ENCODE measurements at regions not wholly inside any gene's neighbourhood (a gene's known extent, or its start where the extent isn't known, plus 50 kb on each side); places are given as distances from the start of the nearest gene placed in this dataset.
"Not testable (repeated sequence)": the region's sequence is repeated elsewhere in the genome, so short reads cannot be mapped to it uniquely, and the experiment has no call there.

DNA sequence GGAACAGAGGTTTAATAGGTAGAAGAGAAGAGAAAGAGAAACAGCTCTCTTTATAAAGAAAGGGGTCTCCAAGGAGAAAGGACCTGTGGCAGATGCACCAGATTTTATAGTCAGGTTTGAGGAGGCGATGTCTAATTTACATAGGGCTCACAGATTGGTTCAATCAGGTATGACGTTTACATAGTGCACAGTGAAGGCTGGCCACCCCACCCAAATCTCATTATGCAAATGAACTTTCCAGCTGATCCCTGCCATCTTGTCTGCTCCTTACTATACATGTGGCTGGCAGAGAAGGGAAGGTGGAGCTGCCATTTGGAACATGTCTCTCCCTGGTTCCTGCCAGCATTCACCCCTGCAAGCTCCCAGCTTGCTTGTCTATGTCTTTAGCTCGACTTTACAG is 557.8 kb downstream of the SUCLG1 start:
- Mint-ChIP-seq H3K27me3 (peaks cover 0 to 4% of the 10 kb centered on the region in 2 donors), H3K9me3 (peaks cover 0 to under 1% (median 0%) of the 10 kb centered on the region in 3 donors), H3K36me3 (no peaks in the 10 kb centered on the region), H3K4me1 (no peaks in the 10 kb centered on the region), H3K4me3 (no peak overlapping the region), H3K27ac (no peak overlapping the region)
- ChIA-PET POLR2A (no interaction called here), CTCF (no interaction called here)
- DNase-seq = no peak
- no peaks in the 10 kb centered on the region for H3K27me3 ChIP-seq (replicated peaks in 1 of 2; ENCODE audit: control insufficient read depth in 2 of 2, extremely low read depth in 1 of 2, insufficient read depth in 2 of 2, low read length in 1 of 2)
- H3K4me3 ChIP-seq (ENCODE audit: control insufficient read depth in 1 of 2, extremely low read depth in 1 of 2, low read length in 1 of 2) = no peak overlapping the region
- H3K4me1 ChIP-seq (ENCODE audit: control insufficient read depth in 1 of 2, extremely low read depth in 1 of 2, insufficient read depth in 2 of 2, low read length in 2 of 2) = no peaks in the 10 kb centered on the region
- H3K36me3 ChIP-seq (ENCODE audit: control insufficient read depth in 2 of 2, extremely low read depth in 1 of 2, insufficient read depth in 1 of 2, low read length in 1 of 2) = no peaks in the 10 kb centered on the region
- WGBS (ENCODE audit: insufficient coverage) = no CpG with 5 or more reads among the region's 3 CpGs
- ATAC-seq (replicated peaks in 1 of 4) = no peak
- H3K9me3 ChIP-seq = no peaks in the 10 kb centered on the region
- H3K27ac ChIP-seq (ENCODE audit: low read length) = no peak overlapping the region

DNA sequence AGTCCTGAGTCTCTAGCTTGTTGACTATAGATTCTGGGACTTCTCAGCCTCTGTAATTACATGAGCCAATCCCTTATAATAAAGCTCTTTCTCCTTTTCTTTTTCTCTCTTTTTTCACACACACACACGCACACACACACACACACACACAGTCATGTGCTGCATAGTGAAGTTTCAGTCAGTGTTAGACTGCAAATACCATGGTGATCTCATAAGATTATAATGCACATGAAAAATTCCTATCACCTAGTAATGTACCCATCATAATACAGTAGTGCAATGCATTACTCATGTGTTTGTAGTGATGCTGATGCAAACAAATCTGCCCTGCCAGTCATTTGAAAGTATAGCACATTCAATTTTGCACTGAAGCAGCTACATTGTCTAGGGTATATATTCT is 558.2 kb downstream of the SUCLG1 start:
- H3K4me1 Mint-ChIP-seq = no peaks in the 10 kb centered on the region
- no peaks in the 10 kb centered on the region for H3K9me3 ChIP-seq
- no peak for DNase-seq
- H3K27ac Mint-ChIP-seq = no peak overlapping the region
- ChIA-PET CTCF (no interaction called here), POLR2A (no interaction called here)
- no peaks in the 10 kb centered on the region for H3K9me3 Mint-ChIP-seq
- H3K36me3 Mint-ChIP-seq = no peaks in the 10 kb centered on the region
- peaks cover 0 to 4% of the 10 kb centered on the region in 2 donors for H3K27me3 Mint-ChIP-seq
- no peak overlapping the region for H3K4me3 Mint-ChIP-seq
- no peaks in the 10 kb centered on the region for H3K4me1 ChIP-seq (ENCODE audit: control insufficient read depth in 1 of 2, extremely low read depth in 1 of 2, insufficient read depth in 2 of 2, low read length in 2 of 2)
- H3K27ac ChIP-seq (ENCODE audit: low read length) = no peak overlapping the region
- H3K36me3 ChIP-seq (ENCODE audit: control insufficient read depth in 2 of 2, extremely low read depth in 1 of 2, insufficient read depth in 1 of 2, low read length in 1 of 2) = no peaks in the 10 kb centered on the region
- no peak overlapping the region for H3K4me3 ChIP-seq (ENCODE audit: control insufficient read depth in 1 of 2, extremely low read depth in 1 of 2, low read length in 1 of 2)
- no peak for ATAC-seq (replicated peaks in 1 of 4)
- WGBS (ENCODE audit: insufficient coverage) = no CpG with 5 or more reads among the region's 1 CpG
- no peaks in the 10 kb centered on the region for H3K27me3 ChIP-seq (replicated peaks in 1 of 2; ENCODE audit: control insufficient read depth in 2 of 2, extremely low read depth in 1 of 2, insufficient read depth in 2 of 2, low read length in 1 of 2)

DNA sequence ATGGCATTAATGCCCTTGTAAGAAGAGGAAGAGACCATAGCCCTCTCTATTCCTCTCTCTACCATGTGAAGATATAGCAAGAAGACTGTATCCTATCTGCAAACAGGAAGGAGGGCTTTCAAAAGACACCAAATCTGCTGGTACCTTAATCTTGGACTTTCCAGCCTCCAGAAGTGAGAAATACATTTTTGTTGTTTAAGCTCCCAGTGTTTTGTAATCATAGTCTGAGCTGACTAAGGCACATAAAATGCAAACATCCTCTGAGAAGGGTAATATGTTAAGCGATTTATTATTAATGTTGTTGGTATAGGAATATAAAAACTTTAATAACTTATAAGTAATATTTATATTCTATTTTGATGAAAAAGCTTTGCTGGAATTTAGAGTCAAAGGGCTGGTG is 559.8 kb downstream of the SUCLG1 start:
- H3K9me3 Mint-ChIP-seq = no peaks in the 10 kb centered on the region
- Histone ChIP-seq H3K4me3 (ENCODE audit: control insufficient read depth in 1 of 2, extremely low read depth in 1 of 2, low read length in 1 of 2) (no peak overlapping the region), H3K27ac (ENCODE audit: low read length) (no peak overlapping the region), H3K4me1 (ENCODE audit: control insufficient read depth in 1 of 2, extremely low read depth in 1 of 2, insufficient read depth in 2 of 2, low read length in 2 of 2) (no peaks in the 10 kb centered on the region), H3K27me3 (replicated peaks in 1 of 2; ENCODE audit: control insufficient read depth in 2 of 2, extremely low read depth in 1 of 2, insufficient read depth in 2 of 2, low read length in 1 of 2) (no peaks in the 10 kb centered on the region), H3K36me3 (ENCODE audit: control insufficient read depth in 2 of 2, extremely low read depth in 1 of 2, insufficient read depth in 1 of 2, low read length in 1 of 2) (no peaks in the 10 kb centered on the region), H3K9me3 (no peaks in the 10 kb centered on the region)
- H3K4me1 Mint-ChIP-seq = no peaks in the 10 kb centered on the region
- no peak overlapping the region for H3K4me3 Mint-ChIP-seq
- H3K27ac Mint-ChIP-seq = no peak overlapping the region
- POLR2A ChIA-PET = no interaction called here
- CTCF ChIA-PET = no interaction called here
- WGBS (ENCODE audit: insufficient coverage) = no CpG with 5 or more reads among the region's 1 CpG
- H3K27me3 Mint-ChIP-seq = peaks cover 0 to 10% of the 10 kb centered on the region in 2 donors
- no peaks in the 10 kb centered on the region for H3K36me3 Mint-ChIP-seq
- DNase-seq (no peak), ATAC-seq (replicated peaks in 1 of 4) (no peak)

DNA sequence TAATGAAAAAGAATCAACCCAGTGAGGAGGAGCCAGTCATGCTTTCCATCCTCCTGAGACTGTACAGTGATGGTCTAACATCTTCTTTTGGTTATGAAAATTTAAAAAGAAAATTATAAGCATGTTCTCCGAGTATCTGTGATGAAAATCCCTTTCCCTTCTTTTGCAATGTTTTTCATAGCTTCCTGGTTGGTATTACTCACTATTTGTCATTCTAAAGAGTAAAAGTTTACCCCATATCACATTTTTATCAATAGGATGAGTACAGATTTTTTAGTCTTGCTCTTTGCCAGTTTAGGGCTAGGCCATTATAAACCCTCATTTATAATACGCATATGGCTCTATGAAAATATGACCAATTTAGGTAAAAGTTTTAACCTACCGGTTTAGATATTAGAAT is 564.1 kb downstream of the SUCLG1 start:
- no peaks in the 10 kb centered on the region for H3K4me1 Mint-ChIP-seq
- Histone ChIP-seq H3K9me3 (no peaks in the 10 kb centered on the region), H3K27me3 (replicated peaks in 1 of 2; ENCODE audit: control insufficient read depth in 2 of 2, extremely low read depth in 1 of 2, insufficient read depth in 2 of 2, low read length in 1 of 2) (no peaks in the 10 kb centered on the region), H3K27ac (ENCODE audit: low read length) (no peak overlapping the region), H3K4me1 (ENCODE audit: control insufficient read depth in 1 of 2, extremely low read depth in 1 of 2, insufficient read depth in 2 of 2, low read length in 2 of 2) (no peaks in the 10 kb centered on the region), H3K4me3 (ENCODE audit: control insufficient read depth in 1 of 2, extremely low read depth in 1 of 2, low read length in 1 of 2) (no peak overlapping the region), H3K36me3 (ENCODE audit: control insufficient read depth in 2 of 2, extremely low read depth in 1 of 2, insufficient read depth in 1 of 2, low read length in 1 of 2) (no peaks in the 10 kb centered on the region)
- no peaks in the 10 kb centered on the region for H3K9me3 Mint-ChIP-seq
- H3K27me3 Mint-ChIP-seq = peaks cover 0 to 10% of the 10 kb centered on the region in 2 donors
- CTCF ChIA-PET = no interaction called here
- DNase-seq (no peak), ATAC-seq (replicated peaks in 1 of 4) (no peak)
- no peak overlapping the region for H3K27ac Mint-ChIP-seq
- no peak overlapping the region for H3K4me3 Mint-ChIP-seq
- POLR2A ChIA-PET = no interaction called here
- no CpG with 5 or more reads among the region's 3 CpGs for WGBS (ENCODE audit: insufficient coverage)
- H3K36me3 Mint-ChIP-seq = no peaks in the 10 kb centered on the region

DNA sequence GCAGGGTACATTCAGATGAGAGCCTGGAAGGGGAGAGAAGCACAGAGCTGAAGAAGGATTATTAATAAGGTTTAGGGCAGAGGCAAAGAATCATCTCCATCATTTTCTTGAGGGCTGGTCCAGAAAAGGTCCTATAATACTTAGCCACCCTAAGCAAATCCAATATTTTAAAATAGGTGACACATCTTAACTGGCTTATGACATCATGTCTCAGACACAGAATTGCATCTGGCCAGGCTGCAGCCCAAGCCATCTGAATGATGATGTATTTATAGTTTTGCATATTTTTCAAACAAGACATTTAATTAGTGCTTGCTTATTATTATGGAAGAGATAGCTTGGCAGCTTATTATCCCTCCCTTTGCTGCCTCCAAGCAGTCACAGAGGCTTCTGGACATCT is 571.3 kb downstream of the SUCLG1 start:
- POLR2A ChIA-PET = no interaction called here
- no peak for ATAC-seq (replicated peaks in 1 of 4)
- no peak overlapping the region for H3K4me3 Mint-ChIP-seq
- H3K4me1 Mint-ChIP-seq = no peaks in the 10 kb centered on the region
- H3K9me3 ChIP-seq = no peaks in the 10 kb centered on the region
- H3K36me3 Mint-ChIP-seq = no peaks in the 10 kb centered on the region
- no peaks in the 10 kb centered on the region for H3K36me3 ChIP-seq (ENCODE audit: control insufficient read depth in 2 of 2, extremely low read depth in 1 of 2, insufficient read depth in 1 of 2, low read length in 1 of 2)
- CTCF ChIA-PET = no interaction called here
- H3K4me3 ChIP-seq (ENCODE audit: control insufficient read depth in 1 of 2, extremely low read depth in 1 of 2, low read length in 1 of 2) = no peak overlapping the region
- no peak overlapping the region for H3K27ac ChIP-seq (ENCODE audit: low read length)
- no peak for DNase-seq
- no peaks in the 10 kb centered on the region for H3K4me1 ChIP-seq (ENCODE audit: control insufficient read depth in 1 of 2, extremely low read depth in 1 of 2, insufficient read depth in 2 of 2, low read length in 2 of 2)
- H3K9me3 Mint-ChIP-seq = peaks cover 0 to 5% (median 0%) of the 10 kb centered on the region in 3 donors
- no peak overlapping the region for H3K27ac Mint-ChIP-seq
- H3K27me3 Mint-ChIP-seq = peaks cover 0 to 4% of the 10 kb centered on the region in 2 donors
- no peaks in the 10 kb centered on the region for H3K27me3 ChIP-seq (replicated peaks in 1 of 2; ENCODE audit: control insufficient read depth in 2 of 2, extremely low read depth in 1 of 2, insufficient read depth in 2 of 2, low read length in 1 of 2)

DNA sequence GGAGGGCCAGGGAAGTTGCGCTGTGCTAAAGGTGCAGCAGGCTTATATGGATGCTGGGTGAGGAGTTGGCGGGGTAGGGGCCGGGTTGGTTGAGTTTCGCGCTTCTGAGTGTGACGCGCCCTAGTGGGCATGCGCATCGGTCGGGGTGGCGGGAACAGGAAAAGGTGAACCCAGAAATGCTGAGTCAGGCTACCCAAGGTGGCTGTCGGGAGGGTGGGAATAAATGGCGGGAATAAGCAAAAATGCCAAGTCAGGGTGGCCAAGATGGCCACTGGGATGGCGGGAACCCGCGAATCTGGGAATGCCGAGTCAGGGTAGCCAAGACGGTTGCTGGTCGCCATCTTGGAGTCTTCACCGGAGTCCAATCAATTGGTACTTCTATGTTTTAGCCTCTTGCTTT is 580.0 kb downstream of the SUCLG1 start:
- no peak overlapping the region for H3K27ac Mint-ChIP-seq
- H3K4me3 Mint-ChIP-seq = no peak overlapping the region
- ATAC-seq (replicated peaks in 1 of 4) (no peak), DNase-seq (no peak)
- H3K27me3 ChIP-seq (replicated peaks in 1 of 2; ENCODE audit: control insufficient read depth in 2 of 2, extremely low read depth in 1 of 2, insufficient read depth in 2 of 2, low read length in 1 of 2) = no peaks in the 10 kb centered on the region
- ChIA-PET POLR2A (no interaction called here), CTCF (no interaction called here)
- H3K9me3 ChIP-seq = no peaks in the 10 kb centered on the region
- H3K27ac ChIP-seq (ENCODE audit: low read length) = no peak overlapping the region
- H3K36me3 Mint-ChIP-seq = no peaks in the 10 kb centered on the region
- H3K4me1 Mint-ChIP-seq = no peaks in the 10 kb centered on the region
- peaks cover 0 to under 1% of the 10 kb centered on the region in 2 donors for H3K27me3 Mint-ChIP-seq
- H3K36me3 ChIP-seq (ENCODE audit: control insufficient read depth in 2 of 2, extremely low read depth in 1 of 2, insufficient read depth in 1 of 2, low read length in 1 of 2) = no peaks in the 10 kb centered on the region
- H3K4me3 ChIP-seq (ENCODE audit: control insufficient read depth in 1 of 2, extremely low read depth in 1 of 2, low read length in 1 of 2) = no peak overlapping the region
- H3K4me1 ChIP-seq (ENCODE audit: control insufficient read depth in 1 of 2, extremely low read depth in 1 of 2, insufficient read depth in 2 of 2, low read length in 2 of 2) = no peaks in the 10 kb centered on the region
- WGBS (ENCODE audit: insufficient coverage) = 93% methylated on average over 18 of the region's 20 CpGs
- peaks cover 12 to 34% (median 26%) of the 10 kb centered on the region in 3 donors for H3K9me3 Mint-ChIP-seq

DNA sequence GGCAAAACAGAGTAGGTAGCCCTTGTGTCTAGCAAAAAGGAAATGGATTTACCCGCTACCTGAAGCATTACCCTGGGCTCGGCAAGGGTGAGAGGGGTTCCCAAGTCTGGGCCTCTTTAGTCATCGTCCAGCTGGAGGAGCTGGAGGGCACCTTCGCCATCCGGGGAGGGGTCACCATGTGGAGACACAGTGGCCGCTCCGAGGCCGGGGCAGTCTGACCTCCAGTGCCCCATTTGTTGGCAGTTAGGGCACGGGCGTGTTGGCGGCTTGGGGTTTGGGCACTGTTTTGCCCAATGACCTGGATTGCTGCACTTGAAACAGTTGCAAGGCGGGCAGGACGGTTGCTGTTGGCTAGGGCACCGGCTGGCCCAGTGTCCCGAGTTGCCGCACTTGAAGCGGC is 581.8 kb downstream of the SUCLG1 start:
- POLR2A ChIA-PET; H3K27me3 Mint-ChIP-seq; H3K27ac Mint-ChIP-seq; ATAC-seq (replicated peaks in 1 of 4); H3K36me3 Mint-ChIP-seq; H3K4me3 ChIP-seq (ENCODE audit: control insufficient read depth in 1 of 2, extremely low read depth in 1 of 2, low read length in 1 of 2); H3K36me3 ChIP-seq (ENCODE audit: control insufficient read depth in 2 of 2, extremely low read depth in 1 of 2, insufficient read depth in 1 of 2, low read length in 1 of 2); DNase-seq; H3K4me1 ChIP-seq (ENCODE audit: control insufficient read depth in 1 of 2, extremely low read depth in 1 of 2, insufficient read depth in 2 of 2, low read length in 2 of 2); H3K4me3 Mint-ChIP-seq; CTCF ChIA-PET; H3K27ac ChIP-seq (ENCODE audit: low read length); H3K9me3 ChIP-seq; H3K4me1 Mint-ChIP-seq; H3K27me3 ChIP-seq (replicated peaks in 1 of 2; ENCODE audit: control insufficient read depth in 2 of 2, extremely low read depth in 1 of 2, insufficient read depth in 2 of 2, low read length in 1 of 2): not testable (repeated sequence)
- 85% methylated on average over 16 of the region's 17 CpGs for WGBS (ENCODE audit: insufficient coverage)
- H3K9me3 Mint-ChIP-seq = peaks cover 10 to 43% (median 30%) of the 10 kb centered on the region in 3 donors
